Fibroblast of skin of back (primary cell): ENCODE measurements at regions not wholly inside any gene's neighbourhood (a gene's known extent, or its start where the extent isn't known, plus 50 kb on each side); places are given as distances from the start of the nearest gene placed in this dataset.
A peak's percentile ranks its signal among the peaks of the same experiment; 100 is the strongest.
"Not testable (repeated sequence)": the region's sequence is repeated elsewhere in the genome, so short reads cannot be mapped to it uniquely, and the experiment has no call there.

ENCODE experiments used
- DNase-seq: peaks from one replicate; pipeline ENCODE4 v3.0.0-alpha.2; 2013

DNA sequence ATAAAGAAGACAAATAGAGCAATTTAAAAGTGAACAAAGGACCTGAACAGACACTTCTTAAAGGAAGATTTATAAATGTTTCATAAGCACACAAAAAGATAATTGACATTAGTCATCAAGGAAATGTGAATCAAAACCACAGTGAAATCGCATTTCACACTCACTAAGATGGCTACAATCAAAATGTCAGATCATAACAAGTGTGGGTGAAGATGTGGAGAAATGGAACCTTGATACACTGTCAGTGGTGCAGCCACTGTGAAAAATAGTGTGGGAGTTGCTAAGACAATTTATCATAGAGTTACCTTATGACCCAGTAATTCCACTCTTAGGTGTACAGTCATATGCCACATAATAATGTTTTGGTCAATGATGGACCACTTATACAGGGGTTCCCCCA lies 54.5 kb upstream of the HTR4 start:
- DNase-seq = no peak

DNA sequence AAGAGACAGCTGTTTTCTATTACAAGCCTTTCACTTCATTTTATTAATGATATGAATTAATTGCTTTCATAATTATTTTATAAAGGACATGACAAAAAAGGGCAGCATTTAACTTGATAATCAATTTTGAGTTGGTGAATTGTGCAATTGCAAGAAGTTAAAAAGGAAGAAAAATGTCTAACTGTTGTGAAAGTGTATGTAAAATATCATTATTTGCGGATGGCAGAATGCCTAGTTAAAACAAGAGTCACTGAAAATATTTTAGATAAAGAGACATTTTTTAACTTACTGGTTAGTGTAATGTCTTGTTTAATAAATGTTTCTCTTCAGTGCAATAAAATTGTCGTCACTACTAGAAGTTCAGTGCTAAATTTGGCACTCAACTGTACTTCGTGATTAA lies 57.6 kb upstream of the HTR4 start:
- no peak for DNase-seq

DNA sequence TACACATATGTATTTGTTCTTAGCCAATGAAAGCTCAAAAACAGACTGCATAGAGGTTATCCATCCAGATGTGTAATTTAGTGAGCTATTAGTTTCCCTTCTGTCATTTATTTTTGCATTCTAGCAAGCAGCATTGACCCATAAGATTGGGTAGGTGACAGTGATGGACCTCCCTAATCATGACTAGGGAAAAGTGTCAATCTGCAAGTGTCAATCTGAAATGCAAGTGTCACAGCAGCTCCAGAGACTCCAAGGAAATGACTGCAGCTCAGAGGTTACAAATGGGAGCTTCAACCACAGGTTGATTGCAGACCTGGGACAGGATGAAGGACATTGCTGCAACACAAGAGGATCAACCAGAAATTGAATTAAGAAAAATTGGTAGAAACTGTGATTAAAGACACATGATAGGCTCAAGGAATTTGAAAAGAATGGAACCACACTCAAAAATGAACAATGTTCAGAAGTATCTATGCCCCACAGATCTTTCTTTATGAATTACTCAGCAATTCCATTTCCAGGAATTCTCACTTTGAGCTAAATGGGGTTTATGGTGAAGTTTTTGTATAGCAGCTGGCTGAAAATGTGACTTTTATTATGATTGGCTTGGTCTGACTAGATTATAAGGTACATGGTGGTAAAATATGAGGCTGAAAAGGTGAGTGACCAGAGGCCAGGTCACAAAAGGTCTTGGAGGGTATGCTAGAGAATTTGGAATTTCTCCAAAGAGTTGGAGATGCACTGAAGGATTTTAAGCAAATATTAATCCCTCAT lies 59.6 kb upstream of the HTR4 start:
- DNase-seq = no peak

DNA sequence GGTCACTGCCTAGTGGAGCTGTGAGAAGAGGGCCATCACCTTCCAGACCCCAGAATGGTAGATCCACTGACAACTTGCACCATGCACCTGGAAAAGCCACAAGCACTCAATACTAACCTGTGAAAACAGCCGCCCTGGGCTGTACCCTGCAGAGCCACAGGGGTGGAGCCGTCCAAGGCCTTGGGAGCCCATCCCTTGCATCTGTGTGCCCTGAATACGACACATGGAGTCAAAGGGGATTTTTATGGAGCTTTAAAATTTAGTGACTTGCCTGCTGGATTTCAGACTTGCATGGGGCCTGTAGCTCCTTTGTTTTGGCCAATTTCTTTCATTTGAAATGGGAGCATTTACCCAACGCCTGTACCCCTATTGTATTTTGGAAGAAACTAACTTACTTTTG lies 62.4 kb upstream of the HTR4 start:
- DNase-seq = no peak

DNA sequence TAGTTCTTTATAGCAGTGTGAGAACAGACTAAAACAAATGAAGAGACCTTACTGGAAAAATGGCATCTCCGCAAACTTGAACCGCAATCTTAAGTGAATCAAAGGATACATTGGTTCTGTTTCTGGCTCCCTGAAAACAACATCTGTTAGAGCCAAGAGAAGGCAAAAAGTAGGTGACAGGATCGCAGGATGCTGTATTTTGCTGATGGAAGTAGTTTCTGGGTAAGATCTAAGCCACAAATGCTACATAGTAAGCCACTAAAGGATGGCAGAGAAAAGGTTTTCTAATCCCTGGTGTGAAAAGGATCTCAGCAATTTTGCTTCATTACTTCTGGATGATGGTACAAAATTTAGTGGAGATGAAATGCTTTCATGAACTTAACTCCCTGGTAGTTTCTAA lies 63.3 kb upstream of the HTR4 start:
- no peak for DNase-seq

DNA sequence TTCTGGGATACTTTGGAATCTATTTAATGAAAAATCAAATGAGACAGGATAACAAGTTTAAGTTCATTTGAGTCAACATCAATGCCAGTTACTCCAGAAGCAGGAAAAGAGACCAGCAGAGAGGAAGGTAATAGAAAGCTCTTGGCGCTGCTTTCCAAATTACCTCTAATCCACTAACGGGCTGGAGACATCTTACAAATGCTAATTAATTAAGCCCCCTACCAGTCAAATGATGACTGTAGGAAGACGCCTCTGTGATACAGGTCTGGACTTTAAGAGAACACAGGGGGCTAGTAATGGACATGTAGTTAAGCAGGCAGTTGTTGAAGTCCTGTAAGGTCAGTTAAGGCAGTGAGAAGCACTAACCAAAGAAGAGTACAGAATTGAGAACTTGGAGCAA lies 65.3 kb upstream of the HTR4 start:
- DNase-seq = no peak

DNA sequence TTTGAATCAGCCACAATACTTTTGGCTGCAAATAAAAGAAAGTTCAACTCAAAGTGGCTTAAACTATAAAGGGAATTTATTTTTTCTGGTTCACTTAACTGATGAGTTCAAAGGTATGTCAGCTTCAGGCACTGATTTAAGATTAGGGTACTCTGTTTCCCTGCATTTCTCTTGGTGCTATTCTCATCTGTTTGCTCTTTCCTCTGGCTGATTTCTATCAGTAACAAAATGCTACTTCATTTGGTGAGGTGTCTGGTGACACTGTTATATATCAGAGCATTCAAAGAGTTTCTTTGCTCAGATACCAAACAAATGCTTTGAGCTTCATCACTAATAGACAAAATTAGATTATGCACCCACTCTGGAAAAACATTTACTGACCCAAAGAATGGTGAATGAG lies 65.9 kb upstream of the HTR4 start:
- DNase-seq = no peak

DNA sequence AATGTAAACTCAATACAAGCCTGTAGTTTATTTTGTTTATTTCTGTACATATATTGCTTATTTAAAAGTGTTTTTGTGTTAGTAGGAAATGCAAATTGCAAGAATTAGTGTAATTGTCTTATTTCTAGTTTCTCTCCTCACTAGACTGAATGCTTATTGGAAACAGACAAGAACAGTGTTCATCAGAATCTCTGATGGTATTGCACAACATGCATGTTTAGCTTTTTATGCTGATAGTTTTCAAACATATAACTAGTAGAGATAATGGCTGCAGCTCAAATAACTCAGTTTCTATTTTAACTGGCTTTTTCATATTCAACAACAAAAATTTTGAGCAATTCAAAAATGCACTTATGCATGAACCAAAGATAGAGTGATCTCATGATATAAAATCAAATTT lies 68.8 kb upstream of the HTR4 start:
- DNase-seq = no peak

DNA sequence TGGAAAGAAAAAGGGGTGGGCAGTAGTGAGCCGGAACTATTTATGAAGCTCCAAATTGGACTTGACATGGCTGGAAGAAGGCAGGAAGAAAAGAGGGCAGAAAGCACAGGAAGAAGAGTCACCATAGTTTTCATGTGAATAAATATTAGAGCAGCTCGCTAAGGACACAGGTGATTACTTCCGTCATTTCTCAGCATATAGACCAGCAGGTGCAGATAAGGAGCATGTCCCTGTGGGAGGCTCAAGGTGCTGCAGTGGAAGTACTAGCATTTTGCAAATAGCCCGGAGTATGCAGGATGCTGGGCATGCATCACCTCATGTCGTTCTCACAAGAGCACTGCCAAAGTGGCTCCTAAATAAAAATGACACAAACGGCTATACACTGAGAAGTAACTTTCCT lies 71.3 kb upstream of the HTR4 start:
- no peak for DNase-seq

DNA sequence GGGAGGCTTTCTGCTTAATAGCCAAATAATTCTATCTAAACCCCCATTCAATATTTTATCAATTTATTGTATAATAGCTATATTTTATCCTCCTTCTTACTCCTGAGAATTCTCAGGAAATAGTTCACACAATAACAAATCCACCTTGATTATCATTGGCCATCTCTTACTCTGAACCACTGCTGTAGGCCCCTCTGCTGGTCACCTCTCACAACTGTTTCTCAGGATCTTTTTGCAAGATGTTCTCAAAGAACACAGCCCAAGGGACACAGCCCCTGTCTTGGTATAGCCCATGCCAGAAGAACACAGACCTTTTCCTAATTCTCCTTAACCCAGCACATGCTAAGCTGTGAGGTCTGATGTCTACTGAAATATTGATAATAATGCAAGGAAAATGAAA lies 74.9 kb upstream of the HTR4 start:
- no peak for DNase-seq

DNA sequence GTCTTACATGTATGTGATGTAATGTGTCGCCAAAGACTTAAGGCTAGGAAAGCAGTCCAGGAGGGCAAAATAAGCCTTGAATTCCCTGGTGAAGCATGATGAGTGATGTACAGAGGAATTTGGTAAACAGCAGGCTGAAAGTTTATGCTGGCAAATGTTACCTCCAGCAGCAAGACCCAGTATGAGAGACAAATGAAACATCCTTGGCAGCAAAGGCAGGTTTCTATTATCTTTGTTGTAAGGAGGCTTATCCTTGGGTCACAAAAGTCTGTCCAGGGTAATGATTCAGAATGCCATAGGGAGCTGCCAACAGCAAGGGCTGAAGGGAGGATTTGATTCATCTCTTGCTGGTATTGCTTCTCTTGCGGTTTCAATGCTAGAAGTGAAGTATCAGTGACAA lies 75.9 kb upstream of the HTR4 start:
- DNase-seq = peak; percentile 88

DNA sequence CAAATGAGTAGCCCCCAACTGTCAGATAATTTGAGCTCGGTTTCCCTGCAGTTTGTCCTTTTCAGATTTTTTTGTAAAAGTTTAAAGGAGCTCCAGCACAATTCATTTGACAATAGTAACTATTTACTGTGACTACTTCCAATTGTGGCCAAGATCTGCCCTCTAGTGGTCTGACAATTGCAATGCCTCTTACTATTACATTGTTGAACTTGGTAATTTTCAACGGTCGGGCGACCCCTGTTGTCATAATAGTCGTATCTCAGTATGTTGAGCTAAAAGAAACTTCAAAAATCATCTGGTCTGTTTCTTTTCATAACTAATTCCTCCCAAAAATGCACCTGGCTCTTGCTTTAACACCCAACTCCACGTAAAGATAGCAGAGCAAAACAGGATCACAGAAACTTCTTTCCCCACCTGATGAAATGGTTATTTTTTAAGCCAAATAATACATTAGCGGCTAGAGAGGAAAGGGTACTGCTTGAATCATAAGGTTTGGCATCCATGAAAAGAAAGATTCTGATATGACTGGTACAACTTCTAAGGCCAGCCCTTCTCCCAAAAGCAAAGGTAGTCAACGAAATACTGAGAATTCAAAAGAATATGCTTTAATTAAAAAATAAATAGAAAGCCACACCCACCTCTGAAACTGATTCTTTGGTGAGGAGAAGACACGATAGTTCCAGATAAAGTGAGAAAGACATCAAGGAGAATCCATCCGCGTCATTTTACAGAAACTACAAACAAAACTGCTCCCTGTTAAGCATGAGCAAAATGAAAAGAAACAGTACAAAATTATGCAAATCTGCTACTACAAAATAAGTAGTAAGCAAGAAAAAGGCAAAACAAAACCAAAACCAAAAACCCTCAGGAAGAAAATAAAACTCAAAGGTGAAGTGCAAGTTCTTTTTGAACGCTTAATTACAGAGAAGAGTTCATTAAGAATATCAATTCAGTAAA lies 76.9 kb upstream of the HTR4 start:
- peak; percentile 80 for DNase-seq

DNA sequence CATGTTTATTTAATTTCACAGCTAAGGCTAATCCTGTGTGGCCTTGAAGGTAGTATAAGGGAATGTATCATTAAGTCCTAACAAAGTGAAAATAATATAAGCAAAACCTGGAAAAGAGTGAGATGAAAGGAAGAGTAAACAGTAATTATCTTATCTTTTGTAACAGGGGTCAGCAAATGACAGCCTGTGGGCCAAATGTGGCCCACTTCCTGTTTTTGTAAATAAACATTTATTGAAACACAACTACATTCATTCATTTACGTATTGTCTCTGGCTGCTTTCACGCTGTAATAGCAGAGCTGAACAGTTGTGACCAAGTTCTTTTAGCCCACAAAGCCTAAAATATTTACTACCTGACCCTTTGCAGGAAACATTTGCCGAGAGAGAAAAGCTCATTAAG lies 78.4 kb upstream of the HTR4 start:
- no peak for DNase-seq

DNA sequence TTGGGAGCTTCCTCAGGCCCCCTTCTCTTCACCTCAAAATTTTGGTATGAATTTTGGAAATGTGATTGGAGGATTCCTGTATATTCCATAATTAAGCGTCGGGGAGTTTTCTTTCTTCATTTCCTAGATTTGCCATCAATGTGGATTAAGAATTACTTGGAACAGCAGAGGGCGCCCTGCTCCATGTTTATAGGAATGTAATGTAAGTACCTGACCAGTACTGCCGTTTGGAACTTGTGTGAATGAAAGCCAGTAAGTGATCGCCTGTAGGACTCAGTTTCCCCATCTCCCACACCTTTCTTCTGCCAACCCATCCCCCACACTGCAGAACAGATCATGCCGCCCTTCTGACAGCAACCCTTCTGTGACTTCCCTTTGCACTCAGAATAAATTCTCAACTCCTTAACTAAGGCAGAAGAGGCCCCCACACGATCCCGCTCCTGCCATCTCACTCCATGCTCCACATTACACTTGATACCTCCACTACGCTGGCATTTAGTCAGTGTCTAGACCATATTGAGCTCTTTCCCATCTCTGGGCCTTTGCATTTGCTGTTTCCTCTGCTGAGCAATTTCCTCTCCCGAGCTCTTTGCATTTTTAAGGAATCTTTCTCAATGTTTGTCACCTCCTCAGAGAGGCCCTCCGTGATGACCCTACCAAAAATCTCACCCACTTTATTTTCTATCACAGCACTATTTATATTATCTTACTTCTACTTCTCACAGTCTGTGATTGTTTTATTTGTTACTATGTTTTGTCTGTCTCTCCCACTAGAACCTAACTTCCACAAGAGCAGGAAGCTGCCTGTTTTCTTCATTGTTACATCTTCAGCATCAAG lies 79.5 kb upstream of the HTR4 start:
- DNase-seq = peak; percentile 70

DNA sequence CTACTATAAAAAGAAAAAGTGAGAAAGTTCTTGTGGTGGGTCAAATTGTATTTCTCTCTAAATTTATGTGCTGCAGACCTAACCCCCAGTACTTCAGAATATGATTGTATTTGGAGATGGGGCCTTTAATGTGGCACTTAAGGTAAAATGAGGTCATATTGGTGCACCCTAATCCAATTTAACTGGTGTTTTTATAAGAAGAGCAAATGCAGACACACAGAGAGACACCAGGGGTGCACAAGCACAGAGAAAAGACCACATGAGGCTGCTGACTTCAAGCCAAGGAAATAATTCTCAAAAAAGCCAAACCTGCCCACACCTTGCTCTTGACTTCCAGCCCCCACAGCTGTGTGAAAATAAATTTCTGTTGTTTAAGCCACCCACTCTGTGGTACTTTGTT lies 80.2 kb upstream of the HTR4 start:
- DNase-seq = no peak

DNA sequence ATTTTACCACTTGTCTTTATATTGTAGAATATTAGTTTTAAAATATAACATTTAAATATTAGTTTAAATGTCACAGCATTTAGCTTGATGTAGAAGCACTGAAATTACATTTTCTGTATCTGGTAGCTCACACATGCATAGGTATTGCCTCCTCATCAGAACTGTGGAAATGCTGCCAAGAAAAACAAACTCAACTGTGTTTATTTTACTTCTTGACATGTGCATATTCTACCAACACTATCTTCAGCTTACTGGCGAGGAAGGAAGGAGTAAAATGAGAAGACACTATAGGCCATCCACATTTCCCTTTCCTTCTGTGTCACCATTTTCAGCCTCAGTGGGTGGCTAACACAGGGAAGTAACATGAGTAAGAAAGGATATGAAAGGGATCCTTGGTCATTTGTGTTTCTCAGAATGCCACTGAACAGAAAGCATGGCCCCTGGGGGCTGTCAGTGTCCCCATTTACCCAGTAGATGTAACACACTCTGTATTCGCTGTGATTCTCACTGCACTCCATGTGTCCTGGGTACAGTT lies 81.0 kb upstream of the HTR4 start:
- DNase-seq = no peak

DNA sequence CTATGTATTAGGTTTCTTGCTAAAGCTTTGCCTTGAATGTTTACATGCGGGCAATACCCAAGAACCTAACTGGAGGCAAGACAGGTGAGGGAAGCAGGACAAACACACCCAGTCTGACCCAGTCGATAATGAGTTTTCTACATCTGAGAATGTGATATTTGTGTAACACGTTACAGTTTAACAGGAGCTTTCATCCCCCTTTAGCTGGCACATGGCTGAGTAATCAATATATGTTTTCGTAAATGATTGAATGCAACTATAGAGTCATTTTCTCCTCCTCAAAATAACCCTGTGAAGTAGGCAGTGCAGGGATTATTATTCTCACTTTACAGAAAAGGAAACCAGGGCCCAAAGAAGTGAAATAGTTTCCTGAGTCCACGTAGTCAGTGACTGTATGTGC lies 84.7 kb upstream of the HTR4 start:
- no peak for DNase-seq

DNA sequence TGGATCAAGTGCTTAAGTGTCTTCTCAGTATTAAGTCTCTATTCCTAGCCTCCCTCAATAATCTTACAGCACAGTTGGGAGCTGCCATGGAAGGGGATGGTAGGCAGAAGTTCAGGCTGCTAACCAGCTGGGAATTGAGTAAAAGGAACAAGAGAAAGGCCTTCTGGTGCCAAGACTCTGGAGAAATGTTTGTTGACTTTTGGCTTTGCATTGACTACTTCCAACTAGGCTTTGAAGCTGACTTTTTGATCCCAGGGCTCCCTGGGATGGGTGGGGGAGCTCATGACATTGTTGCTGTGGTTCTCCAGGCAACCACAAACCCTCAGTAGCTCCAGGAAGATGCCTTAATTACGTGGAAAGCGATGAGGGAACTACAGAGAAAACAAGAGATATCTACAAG lies 85.2 kb upstream of the HTR4 start:
- DNase-seq = peak; percentile 60

DNA sequence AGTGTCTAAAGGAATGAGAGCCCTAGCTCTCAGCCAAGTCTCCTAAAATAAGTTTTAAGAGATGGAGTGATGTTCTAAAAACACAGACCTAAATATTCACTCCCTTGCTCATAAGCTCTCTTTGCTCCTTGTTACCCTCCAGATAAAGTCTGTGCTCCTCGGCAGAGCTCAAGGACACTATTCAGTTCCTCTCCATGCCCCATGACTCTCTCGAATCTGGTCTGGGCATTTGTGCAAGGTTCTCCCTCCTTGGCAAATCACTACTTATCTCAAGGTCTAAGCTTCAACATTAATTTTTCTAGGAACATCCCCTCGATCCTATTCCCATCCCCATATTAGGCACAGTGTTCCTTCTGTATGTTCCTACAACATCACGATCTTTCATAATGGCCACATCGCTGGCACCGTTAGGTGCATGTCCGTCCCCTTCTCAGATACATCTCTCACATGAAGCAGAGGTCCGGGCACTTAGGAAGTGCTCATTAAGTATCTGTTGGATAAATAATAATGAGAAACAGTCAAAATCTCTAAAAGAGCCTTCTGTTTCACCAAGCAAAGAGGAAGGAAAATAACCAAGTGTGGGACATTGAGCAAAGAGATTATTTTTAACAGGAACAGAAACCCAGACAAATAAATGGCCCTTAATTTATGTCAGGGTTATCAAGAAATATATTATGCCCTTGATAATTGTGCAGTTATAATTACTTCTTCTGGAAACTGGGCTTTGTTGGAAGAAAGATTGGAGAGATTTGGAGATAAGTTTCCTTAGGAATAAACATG lies 85.9 kb upstream of the HTR4 start:
- no peak for DNase-seq

DNA sequence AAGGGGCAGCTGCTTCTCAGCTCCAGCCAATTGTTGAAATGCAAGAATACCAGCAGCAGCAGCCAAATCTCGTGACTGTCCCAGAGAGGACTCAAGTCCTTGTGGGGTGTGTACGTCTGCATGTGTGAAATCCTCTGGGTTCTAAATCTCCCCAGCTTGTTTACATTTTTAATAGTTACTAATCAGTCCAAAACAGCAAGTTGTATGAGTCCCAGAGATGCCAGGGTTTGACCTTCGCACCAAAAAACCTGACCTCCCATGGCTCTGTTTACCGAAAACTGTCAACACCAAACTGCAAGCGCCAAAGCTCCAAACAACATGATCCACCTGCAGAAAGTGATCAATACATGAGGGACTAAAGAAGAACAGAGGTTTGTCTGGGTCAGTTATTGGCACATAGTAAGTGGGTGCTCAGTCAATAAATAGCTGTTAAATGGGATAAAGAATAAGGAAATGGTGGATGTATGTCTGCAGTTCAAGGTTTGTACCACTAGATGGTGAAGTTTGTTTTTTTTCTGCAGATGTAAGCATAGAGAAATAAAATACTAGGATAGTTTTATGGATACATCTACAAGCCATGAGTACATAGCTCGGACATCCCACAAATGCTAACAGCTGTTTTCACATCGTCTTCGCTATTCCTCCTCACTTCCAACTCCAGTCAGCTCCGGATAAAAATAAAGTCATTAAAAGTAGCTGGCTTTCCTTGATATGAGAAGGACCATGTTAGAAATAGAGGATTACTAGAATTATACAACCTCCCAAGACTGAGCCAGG lies 85.3 kb upstream of the ADRB2 start:
- peak; percentile 71 for DNase-seq

DNA sequence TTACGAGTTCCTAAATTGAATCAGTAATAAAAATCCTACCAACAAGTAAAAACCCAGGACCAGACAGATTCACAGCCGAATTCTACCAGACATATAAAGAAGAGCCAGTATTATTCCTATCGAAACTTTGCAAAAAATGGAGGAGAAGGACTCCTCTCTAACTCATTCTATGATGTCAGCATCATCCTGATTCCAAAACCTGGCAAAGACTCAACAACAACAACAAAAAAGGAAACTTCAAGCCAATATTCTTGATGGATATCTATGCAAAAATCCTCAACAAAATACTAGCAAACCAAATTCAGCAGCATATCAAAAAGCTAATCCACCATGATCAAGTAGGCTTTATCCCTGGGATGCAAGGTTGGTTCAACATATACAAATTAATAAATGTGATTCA lies 84.6 kb upstream of the ADRB2 start:
- DNase-seq = not testable (repeated sequence)
